ENCODE measurements at regions not wholly inside any gene's neighbourhood (a gene's known extent, or its start where the extent isn't known, plus 50 kb on each side); places are given as distances from the start of the nearest gene placed in this dataset.
"Not testable (repeated sequence)": the region's sequence is repeated elsewhere in the genome, so short reads cannot be mapped to it uniquely, and the experiment has no call there.

- DNase-seq (ENCODE audit: low read depth in 3 of 3), result no peak
Observed at GRCh38 chr6:25180630-25181349, 98.4 kb upstream of the CARMIL1 start.

GRCh38 chr6:25181350-25181724 lies 97.8 kb upstream of the CARMIL1 start:
- no peak for DNase-seq (ENCODE audit: low read depth in 3 of 3)

GRCh38 chr6:25181923-25182322 lies 97.3 kb upstream of the CARMIL1 start:
- DNase-seq (ENCODE audit: low read depth in 3 of 3), result no peak

GRCh38 chr6:25186919-25187318 lies 92.3 kb upstream of the CARMIL1 start:
- no peak for DNase-seq (ENCODE audit: low read depth in 3 of 3)

- no peak for DNase-seq (ENCODE audit: low read depth in 3 of 3)
Observed at GRCh38 chr6:25188232-25188631, 90.9 kb upstream of the CARMIL1 start.

GRCh38 chr6:25192590-25193459 lies 86.3 kb upstream of the CARMIL1 start:
- DNase-seq (ENCODE audit: low read depth in 3 of 3), result no peak

- no peak for DNase-seq (ENCODE audit: low read depth in 3 of 3)
Observed at GRCh38 chr6:25193460-25194171, 85.6 kb upstream of the CARMIL1 start.

GRCh38 chr6:25194172-25194678 lies 84.9 kb upstream of the CARMIL1 start:
- no peak for DNase-seq (ENCODE audit: low read depth in 3 of 3)

GRCh38 chr6:25196464-25196863 lies 82.7 kb upstream of the CARMIL1 start:
- no peak for DNase-seq (ENCODE audit: low read depth in 3 of 3)

GRCh38 chr6:25197111-25197510 lies 82.1 kb upstream of the CARMIL1 start:
- DNase-seq (ENCODE audit: low read depth in 3 of 3), result no peak

- no peak for DNase-seq (ENCODE audit: low read depth in 3 of 3)
Observed at GRCh38 chr6:25199544-25199943, 79.6 kb upstream of the CARMIL1 start.

- no peak for DNase-seq (ENCODE audit: low read depth in 3 of 3)
Observed at GRCh38 chr6:25202504-25202903, 76.7 kb upstream of the CARMIL1 start.

- no peak for DNase-seq (ENCODE audit: low read depth in 3 of 3)
Observed at GRCh38 chr6:25205629-25206028, 73.5 kb upstream of the CARMIL1 start.

GRCh38 chr6:25207453-25208155 lies 71.6 kb upstream of the CARMIL1 start:
- not testable (repeated sequence) for DNase-seq (ENCODE audit: low read depth in 3 of 3)

GRCh38 chr6:25215881-25216280 lies 63.3 kb upstream of the CARMIL1 start:
- DNase-seq (ENCODE audit: low read depth in 3 of 3), result no peak

GRCh38 chr6:25217302-25217701 lies 61.9 kb upstream of the CARMIL1 start:
- DNase-seq (ENCODE audit: low read depth in 3 of 3), result no peak

GRCh38 chr6:25217829-25218228 lies 61.3 kb upstream of the CARMIL1 start:
- DNase-seq (ENCODE audit: low read depth in 3 of 3), result no peak

GRCh38 chr6:25218346-25218745 lies 60.8 kb upstream of the CARMIL1 start:
- no peak for DNase-seq (ENCODE audit: low read depth in 3 of 3)

GRCh38 chr6:25219216-25219916 lies 59.8 kb upstream of the CARMIL1 start:
- DNase-seq (ENCODE audit: low read depth in 3 of 3), result no peak

- no peak for DNase-seq (ENCODE audit: low read depth in 3 of 3)
Observed at GRCh38 chr6:25219917-25220278, 59.3 kb upstream of the CARMIL1 start.

GRCh38 chr6:25220857-25221256 lies 58.3 kb upstream of the CARMIL1 start:
- no peak for DNase-seq (ENCODE audit: low read depth in 3 of 3)

All from stimulated activated CD4-positive, alpha-beta T cell treated with anti-CD3 and anti-CD28 coated beads, TNF-alpha, amount 100 ng/mL, for 48 hours (primary cell).